Muscle layer of duodenum (tissue), 2 donors: ENCODE measurements at regions not wholly inside any gene's neighbourhood (a gene's known extent, or its start where the extent isn't known, plus 50 kb on each side); places are given as distances from the start of the nearest gene placed in this dataset.

Experiments used
- H3K27ac ChIP-seq: one replicate; pipeline ENCODE4 v1.7.0; 2013; ENCODE audit warnings: mild to moderate bottlenecking, low read length
- H3K27me3 ChIP-seq: one replicate; pipeline ENCODE4 v1.7.0; 2013; ENCODE audit warnings: low read depth, mild to moderate bottlenecking, control low read depth, low read length
- H3K36me3 ChIP-seq, 2 donors: one replicate each; pipeline ENCODE4 v1.7.0; 2013; ENCODE audit warnings: low read length in 2 of 2, control low read depth in 1 of 2, mild to moderate bottlenecking in 1 of 2; ENCODE audit not compliant: insufficient read depth in 2 of 2, control insufficient read depth in 1 of 2
- H3K4me1 ChIP-seq, 2 donors: one replicate each; pipeline ENCODE4 v1.7.0; 2013; ENCODE audit warnings: low read length in 2 of 2, mild to moderate bottlenecking in 2 of 2, control low read depth in 1 of 2, moderate library complexity in 1 of 2; ENCODE audit not compliant: insufficient read depth in 2 of 2, control insufficient read depth in 1 of 2
- H3K4me3 ChIP-seq, 2 donors: one replicate each; pipeline ENCODE4 v1.7.0; 2013; ENCODE audit warnings: low read length in 2 of 2, low read depth in 1 of 2, mild to moderate bottlenecking in 1 of 2
- H3K9me3 ChIP-seq, 2 donors: one replicate each; pipeline ENCODE4 v1.7.0; 2013; ENCODE audit warnings: low read length in 2 of 2, control low read depth in 1 of 2, mild to moderate bottlenecking in 1 of 2; ENCODE audit not compliant: control insufficient read depth in 1 of 2
- donor health status: healthy.

DNA sequence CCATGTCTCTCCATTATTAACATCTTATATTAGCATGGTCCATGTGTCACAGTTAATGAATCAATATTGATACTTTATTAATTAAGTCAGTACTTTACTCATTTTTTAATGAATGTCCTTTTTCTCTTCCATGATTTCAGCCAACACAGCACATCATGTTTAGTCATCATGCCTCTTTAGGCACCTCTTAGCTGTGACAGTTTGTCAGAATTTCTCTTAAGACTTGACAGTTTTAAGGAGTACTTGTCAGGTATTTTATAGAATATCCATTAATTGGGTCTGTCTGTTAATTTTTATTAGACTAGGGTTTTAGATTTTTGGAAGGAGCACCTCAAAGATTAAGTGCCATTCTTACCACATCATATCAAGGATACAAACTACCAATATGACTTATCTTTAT lies 729.4 kb downstream of the HACE1 start:
- peaks cover 0 to 5% of the 10 kb centered on the region in 2 donors for H3K9me3 ChIP-seq
- no peak overlapping the region for H3K27ac ChIP-seq
- no peaks in the 10 kb centered on the region for H3K4me1 ChIP-seq
- H3K27me3 ChIP-seq: no peaks in the 10 kb centered on the region
- no peaks in the 10 kb centered on the region for H3K36me3 ChIP-seq
- no peak overlapping the region for H3K4me3 ChIP-seq

DNA sequence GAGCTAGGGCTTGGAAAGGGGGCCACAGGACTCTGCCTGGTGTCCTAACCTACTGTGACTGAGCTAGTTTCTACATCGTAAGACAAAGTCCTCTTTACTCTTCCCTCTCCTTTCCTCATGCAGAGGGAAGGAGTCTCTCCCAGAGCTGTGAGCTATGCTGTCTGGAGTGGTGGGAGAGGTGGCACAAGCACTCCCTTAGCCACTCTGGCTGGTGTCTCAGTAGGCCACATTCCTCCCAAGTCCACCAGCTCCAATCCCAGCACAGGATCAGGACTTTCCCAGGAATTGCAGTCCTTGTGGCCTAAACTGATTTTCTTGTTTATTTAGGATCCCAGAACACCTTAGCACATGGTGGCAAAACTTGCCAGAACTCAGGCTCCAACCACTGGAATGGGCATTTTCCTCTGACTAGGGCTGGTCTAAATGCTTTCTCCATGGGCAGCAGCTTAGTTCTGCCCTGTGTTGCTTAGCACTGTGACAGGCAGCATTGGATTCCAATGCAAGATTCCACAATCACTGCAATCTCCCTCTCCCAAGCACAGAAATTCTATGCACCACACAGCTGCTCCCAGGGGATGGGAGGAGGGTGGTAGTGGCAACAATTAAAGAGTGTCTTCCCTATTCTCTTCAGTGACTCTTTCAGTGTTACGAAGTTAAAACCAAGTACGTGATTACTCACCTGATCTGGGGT lies 733.3 kb downstream of the HACE1 start:
- Histone ChIP-seq H3K4me1 (no peaks in the 10 kb centered on the region), H3K27me3 (no peaks in the 10 kb centered on the region), H3K27ac (no peak overlapping the region), H3K4me3 (no peak overlapping the region), H3K9me3 (peaks cover 0 to 5% of the 10 kb centered on the region in 2 donors), H3K36me3 (no peaks in the 10 kb centered on the region)

DNA sequence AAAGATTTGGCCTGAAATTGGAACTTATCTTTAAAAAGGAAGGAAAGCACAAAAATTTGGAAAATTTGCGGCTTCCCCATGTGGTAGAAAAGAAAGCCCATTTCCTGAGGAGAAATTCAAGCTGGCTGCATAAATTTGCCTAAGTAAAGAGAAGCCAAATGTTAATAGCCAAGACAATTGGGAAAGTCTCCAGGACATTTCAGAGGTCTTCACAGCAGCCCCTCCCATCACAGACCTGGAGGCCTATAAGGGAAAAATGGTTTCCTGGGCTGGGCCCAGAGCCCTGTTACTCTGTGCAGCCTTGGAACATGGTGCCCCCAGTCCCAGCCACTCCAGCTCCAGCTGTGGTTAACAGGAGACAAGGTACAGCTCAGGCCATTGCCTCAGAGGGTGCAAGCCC lies 736.5 kb downstream of the HACE1 start:
- no peaks in the 10 kb centered on the region for H3K27me3 ChIP-seq
- no peaks in the 10 kb centered on the region for H3K4me1 ChIP-seq
- no peak overlapping the region for H3K4me3 ChIP-seq
- no peak overlapping the region for H3K27ac ChIP-seq
- no peaks in the 10 kb centered on the region for H3K36me3 ChIP-seq
- H3K9me3 ChIP-seq: peaks cover 0 to 5% of the 10 kb centered on the region in 2 donors

- no peaks in the 10 kb centered on the region for H3K9me3 ChIP-seq
- H3K4me3 ChIP-seq: no peak overlapping the region
- H3K36me3 ChIP-seq: no peaks in the 10 kb centered on the region
- no peak overlapping the region for H3K27ac ChIP-seq
- no peaks in the 10 kb centered on the region for H3K27me3 ChIP-seq
- no peaks in the 10 kb centered on the region for H3K4me1 ChIP-seq
Observed at GRCh38 chr6:104118274-104118673, 741.4 kb downstream of the HACE1 start.

GRCh38 chr6:104109806-104110205 lies 749.9 kb downstream of the HACE1 start:
- Histone ChIP-seq H3K9me3 (no peaks in the 10 kb centered on the region), H3K27me3 (no peaks in the 10 kb centered on the region), H3K27ac (no peak overlapping the region), H3K4me3 (no peak overlapping the region), H3K4me1 (no peaks in the 10 kb centered on the region), H3K36me3 (no peaks in the 10 kb centered on the region)

DNA sequence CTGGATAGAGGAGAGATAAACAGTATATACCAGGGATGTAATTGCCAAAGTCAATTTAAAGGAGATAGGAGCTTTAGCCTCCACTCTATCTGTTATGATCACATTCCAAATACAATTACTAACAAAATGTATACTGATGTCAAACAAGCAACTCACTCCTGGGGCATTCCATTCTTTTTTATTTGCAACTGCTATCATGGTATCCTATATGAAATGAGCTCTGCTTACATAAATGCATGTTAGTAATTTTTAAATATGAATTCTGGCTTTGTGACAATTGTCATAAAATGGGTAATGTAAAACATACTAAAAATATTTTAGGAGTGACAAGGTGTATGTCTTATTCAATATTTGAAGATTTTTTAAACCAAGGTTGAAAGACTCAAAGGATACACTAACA lies 751.1 kb downstream of the HACE1 start:
- H3K36me3 ChIP-seq: no peaks in the 10 kb centered on the region
- H3K4me3 ChIP-seq: no peak overlapping the region
- H3K27me3 ChIP-seq: no peaks in the 10 kb centered on the region
- no peaks in the 10 kb centered on the region for H3K9me3 ChIP-seq
- H3K4me1 ChIP-seq: no peaks in the 10 kb centered on the region
- H3K27ac ChIP-seq: no peak overlapping the region

DNA sequence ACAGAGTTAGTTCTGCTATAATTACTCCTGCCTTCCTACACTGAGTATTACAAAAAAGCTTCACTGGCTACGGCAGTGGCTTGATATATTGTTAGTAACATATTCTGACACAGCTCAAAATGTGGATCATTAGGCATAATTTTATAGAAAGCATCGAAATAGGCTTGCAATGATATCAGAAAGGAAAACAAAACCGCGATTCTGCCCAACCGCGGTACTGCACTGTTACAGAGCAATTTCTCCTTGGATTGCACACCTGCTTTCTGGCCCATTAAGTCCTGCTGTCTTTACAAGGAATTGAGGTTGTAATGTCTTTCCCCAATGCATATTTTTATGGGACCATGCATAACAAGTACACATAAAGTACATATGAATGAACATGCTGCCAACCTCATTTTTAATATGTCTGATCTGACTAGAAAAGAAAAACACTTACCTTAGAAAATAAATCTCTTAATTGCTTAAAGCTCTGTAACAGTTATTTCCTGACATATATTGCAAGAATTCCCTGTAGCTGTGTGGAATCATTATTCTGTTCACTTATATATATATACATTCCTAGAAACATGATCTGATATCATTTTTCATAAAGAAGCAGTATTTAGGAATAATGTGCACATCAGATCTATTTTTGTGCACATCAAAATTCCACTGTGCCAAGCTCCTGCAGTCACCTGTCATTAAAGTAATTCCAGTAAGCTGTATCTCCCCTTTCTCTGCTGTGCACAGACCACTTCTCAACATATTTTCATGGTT lies 763.9 kb downstream of the HACE1 start:
- no peak overlapping the region for H3K27ac ChIP-seq
- H3K9me3 ChIP-seq: no peaks in the 10 kb centered on the region
- no peaks in the 10 kb centered on the region for H3K4me1 ChIP-seq
- no peaks in the 10 kb centered on the region for H3K36me3 ChIP-seq
- no peaks in the 10 kb centered on the region for H3K27me3 ChIP-seq
- H3K4me3 ChIP-seq: no peak overlapping the region

- no peak overlapping the region for H3K4me3 ChIP-seq
- no peaks in the 10 kb centered on the region for H3K27me3 ChIP-seq
- H3K36me3 ChIP-seq: no peaks in the 10 kb centered on the region
- no peaks in the 10 kb centered on the region for H3K9me3 ChIP-seq
- H3K4me1 ChIP-seq: no peaks in the 10 kb centered on the region
- no peak overlapping the region for H3K27ac ChIP-seq
Observed at GRCh38 chr6:104087765-104088164, 772.0 kb downstream of the HACE1 start.

DNA sequence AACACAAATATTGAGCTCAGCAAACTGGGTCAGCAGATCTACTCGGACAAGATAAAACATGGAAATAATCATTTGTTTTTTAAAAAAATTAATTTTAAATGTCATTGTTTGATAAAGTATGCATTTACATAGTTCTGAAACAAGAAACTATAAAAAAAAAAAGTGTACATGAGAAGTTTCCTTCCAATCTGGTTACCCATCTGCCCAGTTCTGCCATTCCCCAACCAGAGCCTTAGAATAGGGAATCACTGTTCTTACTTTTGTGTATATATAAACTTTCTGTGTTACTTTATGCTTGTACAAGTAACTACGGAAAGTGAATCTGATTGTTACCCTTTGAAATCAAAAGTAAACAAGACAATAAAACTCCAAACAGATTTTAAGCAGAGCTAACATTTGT lies 791.4 kb downstream of the HACE1 start:
- no peaks in the 10 kb centered on the region for H3K9me3 ChIP-seq
- H3K27me3 ChIP-seq: no peaks in the 10 kb centered on the region
- H3K4me1 ChIP-seq: no peaks in the 10 kb centered on the region
- H3K4me3 ChIP-seq: no peak overlapping the region
- no peaks in the 10 kb centered on the region for H3K36me3 ChIP-seq
- H3K27ac ChIP-seq: no peak overlapping the region

DNA sequence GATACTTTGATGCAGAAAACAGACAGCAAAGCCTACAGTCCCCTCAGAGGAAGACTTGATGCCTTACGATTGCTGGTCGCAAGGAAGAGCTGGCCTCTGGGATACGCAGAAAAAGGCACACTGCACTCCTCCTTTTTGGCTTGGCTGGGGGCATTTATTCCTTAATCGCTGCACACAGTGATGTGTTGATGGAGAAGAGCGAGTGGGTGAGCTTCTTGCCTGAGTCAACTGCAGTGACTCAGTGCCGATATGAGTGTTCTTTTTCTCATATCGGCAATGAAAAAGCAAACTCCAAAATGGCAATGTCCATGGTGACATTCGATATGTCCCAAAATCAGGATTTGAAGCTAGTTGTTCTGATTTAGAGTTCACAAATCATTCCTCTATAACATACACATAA lies 794.8 kb downstream of the HACE1 start:
- no peak overlapping the region for H3K27ac ChIP-seq
- no peak overlapping the region for H3K4me3 ChIP-seq
- H3K27me3 ChIP-seq: no peaks in the 10 kb centered on the region
- no peaks in the 10 kb centered on the region for H3K9me3 ChIP-seq
- H3K36me3 ChIP-seq: no peaks in the 10 kb centered on the region
- no peaks in the 10 kb centered on the region for H3K4me1 ChIP-seq

GRCh38 chr6:104050455-104050854 lies 809.3 kb downstream of the HACE1 start:
- no peak overlapping the region for H3K27ac ChIP-seq
- H3K27me3 ChIP-seq: no peaks in the 10 kb centered on the region
- no peak overlapping the region for H3K4me3 ChIP-seq
- H3K36me3 ChIP-seq: no peaks in the 10 kb centered on the region
- peaks cover 0 to 5% of the 10 kb centered on the region in 2 donors for H3K4me1 ChIP-seq
- no peaks in the 10 kb centered on the region for H3K9me3 ChIP-seq

GRCh38 chr6:104046426-104046825 lies 813.3 kb downstream of the HACE1 start:
- no peaks in the 10 kb centered on the region for H3K9me3 ChIP-seq
- no peak overlapping the region for H3K27ac ChIP-seq
- peaks cover 0 to 5% of the 10 kb centered on the region in 2 donors for H3K4me1 ChIP-seq
- H3K4me3 ChIP-seq: no peak overlapping the region
- no peaks in the 10 kb centered on the region for H3K27me3 ChIP-seq
- no peaks in the 10 kb centered on the region for H3K36me3 ChIP-seq
